ENCODE measurements at regions not wholly inside any gene's neighbourhood (a gene's known extent, or its start where the extent isn't known, plus 50 kb on each side); places are given as distances from the start of the nearest gene placed in this dataset.

GRCh38 chr3:148226246-148226645 is 471.5 kb upstream of the AGTR1 start:
- no peak overlapping the region for H3K4me3 ChIP-seq (ENCODE audit: low read depth, low read length)
- ChIA-PET POLR2A (no interaction called here), CTCF (no interaction called here)
- no peak for DNase-seq (ENCODE audit: low read depth, low spot score)
- no peak for TF ChIP-seq CTCF (IDR thresholded peaks at IDR 0.05; ENCODE audit: insufficient read depth, low read length, missing control alignments)

- POLR2A ChIA-PET: no interaction called here
- CTCF ChIA-PET: no interaction called here
These were observed 470.2 kb upstream of the AGTR1 start for GRCh38 chr3:148227534-148227933.

GRCh38 chr3:148229107-148229506 is 468.6 kb upstream of the AGTR1 start:
- no peak for DNase-seq (ENCODE audit: low read depth, low spot score)
- TF ChIP-seq CTCF (IDR thresholded peaks at IDR 0.05; ENCODE audit: insufficient read depth, low read length, missing control alignments): no peak
- POLR2A ChIA-PET: no interaction called here
- CTCF ChIA-PET: no interaction called here
- no peak overlapping the region for H3K4me3 ChIP-seq (ENCODE audit: low read depth, low read length)

More at GRCh38 chr3:148227534-148227933, 470.2 kb upstream of the AGTR1 start:
- DNase-seq (ENCODE audit: low read depth, low spot score): no peak
- TF ChIP-seq CTCF (IDR thresholded peaks at IDR 0.05; ENCODE audit: insufficient read depth, low read length, missing control alignments): no peak
- H3K4me3 ChIP-seq (ENCODE audit: low read depth, low read length): no peak overlapping the region

GRCh38 chr3:148230473-148230872 is 467.2 kb upstream of the AGTR1 start:
- ChIA-PET POLR2A (no interaction called here), CTCF (no interaction called here)
- TF ChIP-seq CTCF (IDR thresholded peaks at IDR 0.05; ENCODE audit: insufficient read depth, low read length, missing control alignments): no peak
- DNase-seq (ENCODE audit: low read depth, low spot score): no peak
- no peak overlapping the region for H3K4me3 ChIP-seq (ENCODE audit: low read depth, low read length)

- DNase-seq (ENCODE audit: low read depth, low spot score): no peak
- TF ChIP-seq CTCF (IDR thresholded peaks at IDR 0.05; ENCODE audit: insufficient read depth, low read length, missing control alignments): no peak
- no peak overlapping the region for H3K4me3 ChIP-seq (ENCODE audit: low read depth, low read length)
- CTCF ChIA-PET: no interaction called here
- POLR2A ChIA-PET: no interaction called here
These were observed 465.3 kb upstream of the AGTR1 start for GRCh38 chr3:148232389-148232788.

GRCh38 chr3:148233403-148233802 is 464.3 kb upstream of the AGTR1 start:
- CTCF ChIA-PET: no interaction called here
- no peak for DNase-seq (ENCODE audit: low read depth, low spot score)
- POLR2A ChIA-PET: no interaction called here
- no peak overlapping the region for H3K4me3 ChIP-seq (ENCODE audit: low read depth, low read length)
- no peak for TF ChIP-seq CTCF (IDR thresholded peaks at IDR 0.05; ENCODE audit: insufficient read depth, low read length, missing control alignments)

Measured in AG04449 (cell line).